ENCODE measurements at regions not wholly inside any gene's neighbourhood (a gene's known extent, or its start where the extent isn't known, plus 50 kb on each side); places are given as distances from the start of the nearest gene placed in this dataset.
"Not testable (repeated sequence)": the region's sequence is repeated elsewhere in the genome, so short reads cannot be mapped to it uniquely, and the experiment has no call there.

DNA sequence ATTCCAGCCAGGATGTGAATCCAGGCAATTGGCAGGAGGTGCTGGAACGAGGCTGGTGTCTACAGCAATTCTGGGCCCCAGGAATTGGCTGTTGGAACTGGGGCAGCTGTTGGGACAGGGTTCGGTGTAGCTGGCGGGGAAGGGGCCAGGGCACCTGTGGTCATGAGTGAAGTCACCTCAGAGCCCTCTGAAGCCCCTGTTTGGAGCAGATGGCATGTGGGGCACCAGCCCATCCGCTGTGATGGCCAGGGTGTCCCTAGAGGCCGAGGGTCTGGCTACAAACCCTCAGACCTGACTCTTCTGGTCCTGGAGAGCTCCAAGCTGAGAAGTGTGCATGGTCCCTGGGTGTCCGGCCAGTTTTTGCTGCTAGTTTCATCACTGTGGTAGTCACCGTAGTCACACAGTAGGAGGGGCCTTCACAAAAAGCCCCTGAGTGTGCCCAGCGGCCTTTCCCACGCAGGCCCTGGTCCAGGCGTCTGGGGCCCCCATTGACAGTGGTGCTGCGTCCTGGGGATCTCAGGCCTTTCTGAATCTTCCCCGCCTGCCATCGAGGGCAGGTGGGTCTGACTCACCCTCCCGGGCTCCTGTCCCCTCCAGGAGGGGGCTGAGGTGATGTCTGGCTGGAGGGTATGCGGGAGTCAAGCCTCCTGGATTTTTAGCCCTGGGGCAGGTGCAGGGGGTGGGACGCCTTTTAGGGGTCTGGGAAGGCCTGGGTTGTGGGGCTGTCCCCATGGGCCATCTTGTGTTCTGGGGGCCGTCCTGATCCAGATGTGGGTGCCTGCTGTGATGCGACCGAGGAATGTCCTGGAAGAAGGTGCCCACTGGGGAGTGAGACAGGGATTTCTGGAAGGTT lies 368.0 kb downstream of the TMEM121 start:
- no peak overlapping the region for H3K4me3 ChIP-seq (replicated peaks; ENCODE audit: low read depth, low read length)
- no peak for DNase-seq (ENCODE audit: extremely low read depth, low read depth)
- TF ChIP-seq, protein P1, sequence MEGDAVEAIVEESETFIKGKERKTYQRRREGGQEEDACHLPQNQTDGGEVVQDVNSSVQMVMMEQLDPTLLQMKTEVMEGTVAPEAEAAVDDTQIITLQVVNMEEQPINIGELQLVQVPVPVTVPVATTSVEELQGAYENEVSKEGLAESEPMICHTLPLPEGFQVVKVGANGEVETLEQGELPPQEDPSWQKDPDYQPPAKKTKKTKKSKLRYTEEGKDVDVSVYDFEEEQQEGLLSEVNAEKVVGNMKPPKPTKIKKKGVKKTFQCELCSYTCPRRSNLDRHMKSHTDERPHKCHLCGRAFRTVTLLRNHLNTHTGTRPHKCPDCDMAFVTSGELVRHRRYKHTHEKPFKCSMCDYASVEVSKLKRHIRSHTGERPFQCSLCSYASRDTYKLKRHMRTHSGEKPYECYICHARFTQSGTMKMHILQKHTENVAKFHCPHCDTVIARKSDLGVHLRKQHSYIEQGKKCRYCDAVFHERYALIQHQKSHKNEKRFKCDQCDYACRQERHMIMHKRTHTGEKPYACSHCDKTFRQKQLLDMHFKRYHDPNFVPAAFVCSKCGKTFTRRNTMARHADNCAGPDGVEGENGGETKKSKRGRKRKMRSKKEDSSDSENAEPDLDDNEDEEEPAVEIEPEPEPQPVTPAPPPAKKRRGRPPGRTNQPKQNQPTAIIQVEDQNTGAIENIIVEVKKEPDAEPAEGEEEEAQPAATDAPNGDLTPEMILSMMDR (IDR thresholded peaks at IDR 0.05; ENCODE audit: low read depth, low read length, missing control alignments) = no peak

GRCh38 chr14:105894978-105895881 lies 368.8 kb downstream of the TMEM121 start:
- H3K4me3 ChIP-seq (replicated peaks; ENCODE audit: low read depth, low read length) = no peak overlapping the region
- TF ChIP-seq, protein P1 (IDR thresholded peaks at IDR 0.05; ENCODE audit: low read depth, low read length, missing control alignments) = no peak

GRCh38 chr14:105896206-105896605 lies 369.8 kb downstream of the TMEM121 start:
- not testable (repeated sequence) for DNase-seq (ENCODE audit: extremely low read depth, low read depth); H3K4me3 ChIP-seq (replicated peaks; ENCODE audit: low read depth, low read length)

More at GRCh38 chr14:105894978-105895881, 368.8 kb downstream of the TMEM121 start:
- no peak for DNase-seq (ENCODE audit: extremely low read depth, low read depth)

GRCh38 chr14:105896961-105897724 lies 370.8 kb downstream of the TMEM121 start:
- not testable (repeated sequence) for DNase-seq (ENCODE audit: extremely low read depth, low read depth); H3K4me3 ChIP-seq (replicated peaks; ENCODE audit: low read depth, low read length)

DNA sequence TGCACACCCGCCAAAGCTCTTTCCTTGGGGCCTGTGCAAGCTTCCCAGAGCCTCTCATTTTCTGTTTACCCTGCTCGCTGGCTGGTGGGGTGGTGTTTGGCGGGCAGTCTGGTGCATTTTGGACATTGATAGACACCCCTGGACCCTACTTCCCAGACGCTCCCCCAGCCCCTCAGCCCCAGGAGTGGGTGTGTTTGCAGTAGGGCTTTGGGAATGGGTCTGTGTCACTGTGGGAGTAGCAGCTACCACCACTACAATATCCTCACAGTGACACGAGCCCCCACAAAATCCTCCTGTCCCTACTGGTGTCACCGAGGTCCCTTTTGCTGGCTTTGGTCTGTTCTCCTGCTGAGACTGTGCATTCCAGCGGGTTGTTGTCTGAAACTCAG lies 371.3 kb downstream of the TMEM121 start:
- TF ChIP-seq, protein P1 (IDR thresholded peaks at IDR 0.05; ENCODE audit: low read depth, low read length, missing control alignments) = no peak
- H3K4me3 ChIP-seq (replicated peaks; ENCODE audit: low read depth, low read length) = no peak overlapping the region
- DNase-seq (ENCODE audit: extremely low read depth, low read depth) = no peak

DNA sequence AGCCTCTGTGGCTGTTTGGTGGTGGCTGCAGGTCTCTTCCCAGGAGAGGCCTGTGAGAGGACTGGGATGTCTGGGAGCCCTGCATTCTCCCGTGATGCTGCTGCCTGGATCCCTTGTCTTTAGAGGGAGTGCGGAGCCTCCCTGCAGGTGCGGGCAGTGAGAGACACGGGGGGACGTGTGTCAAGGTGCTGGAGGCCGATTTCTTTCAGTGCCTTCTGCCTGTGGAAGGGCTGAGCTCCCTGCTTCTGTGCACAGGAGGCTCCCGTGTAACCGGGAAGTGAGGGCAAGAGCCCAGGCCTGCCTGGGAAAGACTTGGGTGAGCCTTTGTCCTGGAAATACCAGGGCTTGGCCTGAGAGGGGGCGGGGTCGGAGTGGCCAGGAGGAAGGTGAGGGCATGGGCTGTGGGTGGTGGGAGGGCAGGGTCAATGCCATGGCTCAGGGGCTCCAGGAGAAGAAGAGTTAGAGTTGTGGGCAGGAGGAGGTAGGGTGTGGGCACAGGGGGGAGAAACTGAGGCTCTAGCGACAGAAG lies 372.2 kb downstream of the TMEM121 start:
- H3K4me3 ChIP-seq (replicated peaks; ENCODE audit: low read depth, low read length) = no peak overlapping the region
- TF ChIP-seq, protein P1 (IDR thresholded peaks at IDR 0.05; ENCODE audit: low read depth, low read length, missing control alignments) = no peak
- no peak for DNase-seq (ENCODE audit: extremely low read depth, low read depth)

DNA sequence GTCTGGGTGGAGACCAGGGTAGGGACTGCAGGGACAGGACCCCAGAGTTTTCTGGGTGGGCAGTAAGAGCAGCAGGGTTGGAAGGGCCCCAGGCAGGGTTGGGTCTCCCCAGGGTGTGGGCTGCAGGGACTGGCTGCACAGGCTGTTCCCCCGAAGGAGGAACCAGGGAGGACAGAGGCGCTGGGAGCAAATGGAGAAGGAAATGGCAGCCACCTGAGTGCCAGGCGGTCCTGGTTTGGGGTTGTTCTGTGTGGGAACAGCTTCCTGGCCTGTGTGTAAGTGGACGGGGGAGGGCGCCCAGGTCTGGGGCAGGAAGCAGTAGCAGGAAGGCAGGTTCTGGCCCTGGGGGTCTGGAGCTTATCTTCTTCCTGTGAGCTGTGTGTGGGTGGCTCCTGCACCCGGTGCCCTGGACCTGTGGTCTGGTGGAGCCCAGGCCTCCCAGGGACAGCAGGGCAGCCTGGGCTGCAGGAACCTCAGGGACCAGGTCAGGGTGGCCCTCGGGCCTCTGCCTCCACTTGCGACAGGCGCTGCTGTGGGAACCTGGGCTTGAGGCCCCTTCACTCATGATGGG lies 372.8 kb downstream of the TMEM121 start:
- no peak for DNase-seq (ENCODE audit: extremely low read depth, low read depth)

More for the DNA sequence above, 372.8 kb downstream of the TMEM121 start:
- H3K4me3 ChIP-seq (replicated peaks; ENCODE audit: low read depth, low read length) = no peak overlapping the region
- TF ChIP-seq, protein P1 (IDR thresholded peaks at IDR 0.05; ENCODE audit: low read depth, low read length, missing control alignments) = no peak

Measured in HFF-Myc (cell line).